ENCODE measurements at regions not wholly inside any gene's neighbourhood (a gene's known extent, or its start where the extent isn't known, plus 50 kb on each side); places are given as distances from the start of the nearest gene placed in this dataset.

GRCh38 chr3:103968751-103969150, 1398.0 kb upstream of the ALCAM start:
- Histone ChIP-seq H3K4me3 (no peak overlapping the region), H3K4me1 (no peaks in the 10 kb centered on the region), H3K9me3 (peaks cover 0 to 2% of the 10 kb centered on the region in 2 donors), H3K36me3 (no peaks in the 10 kb centered on the region), H3K27ac (no peak overlapping the region), H3K27me3 (no peaks in the 10 kb centered on the region)
- intact Hi-C loops (cut with DNase I): no loop called here
- DNase-seq (no peak), ATAC-seq (no peak)
- TF ChIP-seq CTCF (IDR thresholded peaks at IDR 0.05): no peak

- no peak for TF ChIP-seq CTCF (IDR thresholded peaks at IDR 0.05)
- no peak overlapping the region for H3K4me3 ChIP-seq
- DNase-seq (no peak), ATAC-seq (no peak)
- H3K36me3 ChIP-seq: no peaks in the 10 kb centered on the region
- intact Hi-C loops (cut with DNase I): no loop called here
- H3K9me3 ChIP-seq: peaks cover 0 to 2% of the 10 kb centered on the region in 2 donors
- H3K4me1 ChIP-seq: no peaks in the 10 kb centered on the region
- no peak overlapping the region for H3K27ac ChIP-seq
- no peaks in the 10 kb centered on the region for H3K27me3 ChIP-seq
These were observed 1389.8 kb upstream of the ALCAM start for GRCh38 chr3:103976931-103977339.

- Histone ChIP-seq H3K27me3 (no peaks in the 10 kb centered on the region), H3K4me3 (no peak overlapping the region), H3K4me1 (no peaks in the 10 kb centered on the region), H3K36me3 (no peaks in the 10 kb centered on the region), H3K27ac (no peak overlapping the region), H3K9me3 (peaks cover 0 to 2% of the 10 kb centered on the region in 2 donors)
- intact Hi-C loops (cut with DNase I): no loop called here
- no peak for TF ChIP-seq CTCF (IDR thresholded peaks at IDR 0.05)
- ATAC-seq: no peak
- no peak for DNase-seq
These were observed 1389.3 kb upstream of the ALCAM start for GRCh38 chr3:103977417-103977816.

GRCh38 chr3:103991461-103992115, 1375.1 kb upstream of the ALCAM start:
- Histone ChIP-seq H3K27me3 (no peaks in the 10 kb centered on the region), H3K4me3 (no peak overlapping the region), H3K4me1 (no peaks in the 10 kb centered on the region), H3K27ac (no peak overlapping the region), H3K36me3 (no peaks in the 10 kb centered on the region), H3K9me3 (peaks cover 0 to 6% of the 10 kb centered on the region in 2 donors)
- intact Hi-C loops (cut with DNase I): no loop called here
- no peak for DNase-seq
- no peak for ATAC-seq
- TF ChIP-seq CTCF (IDR thresholded peaks at IDR 0.05): no peak

- peaks cover 0 to 6% of the 10 kb centered on the region in 2 donors for H3K9me3 ChIP-seq
- DNase-seq (no peak), ATAC-seq (no peak)
- no peaks in the 10 kb centered on the region for H3K27me3 ChIP-seq
- no peaks in the 10 kb centered on the region for H3K36me3 ChIP-seq
- intact Hi-C loops (cut with DNase I): no loop called here
- no peaks in the 10 kb centered on the region for H3K4me1 ChIP-seq
- H3K27ac ChIP-seq: no peak overlapping the region
- no peak for TF ChIP-seq CTCF (IDR thresholded peaks at IDR 0.05)
- no peak overlapping the region for H3K4me3 ChIP-seq
These were observed 1374.2 kb upstream of the ALCAM start for GRCh38 chr3:103992469-103992868.

Measured in left lung (tissue), 4 donors.